GM18505 (cell line): ENCODE measurements at regions not wholly inside any gene's neighbourhood (a gene's known extent, or its start where the extent isn't known, plus 50 kb on each side); places are given as distances from the start of the nearest gene placed in this dataset.

Source experiments
- ATAC-seq: cut with Tn5 transposase; IDR thresholded peaks from one replicate; pipeline ENCODE4 v1.9.1; 2021; ENCODE audit not compliant: unreplicated experiment
- POLR2A ChIP-seq: IDR thresholded peaks from 4 replicates; pipeline ENCODE4 v1.6.1; 2011; ENCODE audit warnings: borderline replicate concordance; ENCODE audit not compliant: insufficient read depth, insufficient read length; ENCODE audit errors: extremely low read depth

GRCh38 chr15:39235084-39235795 is 345.6 kb upstream of the THBS1 start:
- no peak for TF ChIP-seq POLR2A
- no peak for ATAC-seq

- no peak for ATAC-seq
- no peak for TF ChIP-seq POLR2A
Measured at GRCh38 chr15:39236375-39236774, 344.5 kb upstream of the THBS1 start.

- ATAC-seq = no peak
- no peak for TF ChIP-seq POLR2A
Measured at GRCh38 chr15:39238443-39238842, 342.4 kb upstream of the THBS1 start.

- no peak for ATAC-seq
- TF ChIP-seq POLR2A = no peak
Measured at GRCh38 chr15:39239562-39239961, 341.3 kb upstream of the THBS1 start.

- no peak for TF ChIP-seq POLR2A
- ATAC-seq = no peak
Measured at GRCh38 chr15:39242345-39242744, 338.5 kb upstream of the THBS1 start.

- ATAC-seq = no peak
- TF ChIP-seq POLR2A = no peak
Measured at GRCh38 chr15:39243396-39243795, 337.5 kb upstream of the THBS1 start.

GRCh38 chr15:39244776-39245175 is 336.1 kb upstream of the THBS1 start:
- no peak for ATAC-seq
- no peak for TF ChIP-seq POLR2A

GRCh38 chr15:39246523-39246922 is 334.4 kb upstream of the THBS1 start:
- ATAC-seq = no peak
- no peak for TF ChIP-seq POLR2A

- no peak for ATAC-seq
- no peak for TF ChIP-seq POLR2A
Measured at GRCh38 chr15:39247574-39247973, 333.3 kb upstream of the THBS1 start.

GRCh38 chr15:39248204-39248603 is 332.7 kb upstream of the THBS1 start:
- no peak for ATAC-seq
- TF ChIP-seq POLR2A = no peak

GRCh38 chr15:39250001-39250400 is 330.9 kb upstream of the THBS1 start:
- ATAC-seq = no peak
- TF ChIP-seq POLR2A = no peak

- ATAC-seq = no peak
- no peak for TF ChIP-seq POLR2A
Measured at GRCh38 chr15:39250460-39251186, 330.3 kb upstream of the THBS1 start.

GRCh38 chr15:39251413-39252133 is 329.3 kb upstream of the THBS1 start:
- TF ChIP-seq POLR2A = no peak
- ATAC-seq = no peak

- no peak for TF ChIP-seq POLR2A
- no peak for ATAC-seq
Measured at GRCh38 chr15:39252134-39252470, 328.8 kb upstream of the THBS1 start.

- no peak for ATAC-seq
- no peak for TF ChIP-seq POLR2A
Measured at GRCh38 chr15:39253552-39253951, 327.3 kb upstream of the THBS1 start.

- ATAC-seq = no peak
Measured at GRCh38 chr15:39254181-39254580, 326.7 kb upstream of the THBS1 start.

More at GRCh38 chr15:39254181-39254580, 326.7 kb upstream of the THBS1 start:
- TF ChIP-seq POLR2A = no peak
